T-cell (primary cell): ENCODE measurements at regions not wholly inside any gene's neighbourhood (a gene's known extent, or its start where the extent isn't known, plus 50 kb on each side); places are given as distances from the start of the nearest gene placed in this dataset.

Experiments used
- ATAC-seq, 4 experiments: fragments of 200-7000 bp in 3 of 4; fragments of 150-1000 bp in 1 of 4; cut with Tn5 transposase; replicated peaks in 1 of 4; 1 replicate in 3 of 4; 2 replicates in 1 of 4; pipeline ENCODE4 v1.10.0; 2021; ENCODE audit warnings: moderate library complexity in 3 of 4, mild to moderate bottlenecking in 2 of 4, moderate number of reproducible peaks in 1 of 4
- CTCF ChIA-PET, 2 donors: fragments of 300-600 bp; sonication (Branson Sonifier 250); formaldehyde crosslinking; loops; one replicate each; lab custom pipeline; 2022; ENCODE audit warnings: antibody characterized with exemption in 2 of 2; lab: Charles Lee
- POLR2A ChIA-PET, 2 donors: fragments of 300-600 bp; sonication (Branson Sonifier 250); formaldehyde crosslinking; loops; one replicate each; lab custom pipeline; 2022; ENCODE audit warnings: antibody characterized with exemption in 2 of 2; lab: Charles Lee
- DNase-seq, 35 experiments: peaks; one replicate each; pipeline versions ENCODE4 v3.0.0 to v3.0.0-alpha.2; 2013 to 2023
- H3K27ac ChIP-seq: one replicate; pipeline ENCODE4 v1.5.1; 2013; ENCODE audit warnings: low read length
- H3K27me3 ChIP-seq, 2 experiments: replicated peaks in 1 of 2; 1 replicate in 1 of 2; 2 replicates in 1 of 2; pipeline versions ENCODE4 v1.6.1 to v1.7.0; 2013; ENCODE audit warnings: low read length in 1 of 2, mixed read lengths in 1 of 2; ENCODE audit not compliant: control insufficient read depth in 2 of 2, insufficient read depth in 2 of 2; ENCODE audit errors: extremely low read depth in 1 of 2
- H3K36me3 ChIP-seq, 2 donors: 1 replicate in 1 of 2; 2 replicates in 1 of 2; pipeline versions ENCODE4 v1.6.1 to v1.7.0; 2013; ENCODE audit warnings: low read length in 1 of 2; ENCODE audit not compliant: control insufficient read depth in 2 of 2, insufficient read depth in 1 of 2; ENCODE audit errors: extremely low read depth in 1 of 2
- H3K4me1 ChIP-seq, 2 experiments: 1 replicate in 1 of 2; 2 replicates in 1 of 2; pipeline versions ENCODE4 v1.6.1 to v1.7.0; 2013; ENCODE audit warnings: low read length in 2 of 2, mixed read lengths in 1 of 2; ENCODE audit not compliant: insufficient read depth in 2 of 2, control insufficient read depth in 1 of 2; ENCODE audit errors: extremely low read depth in 1 of 2
- H3K4me3 ChIP-seq, 2 donors: 1 replicate in 1 of 2; 2 replicates in 1 of 2; pipeline versions ENCODE4 v1.5.1 to v1.7.0; 2013; ENCODE audit warnings: mild to moderate bottlenecking in 2 of 2, low read length in 1 of 2, moderate library complexity in 1 of 2; ENCODE audit not compliant: control insufficient read depth in 1 of 2; ENCODE audit errors: extremely low read depth in 1 of 2
- H3K9me3 ChIP-seq: 2 replicates; pipeline ENCODE4 v1.7.0; 2013
- H3K27ac Mint-ChIP-seq, 2 donors: one replicate each; pipeline ENCODE4 v1.8.0; 2020 to 2021; ENCODE audit warnings: mild to moderate bottlenecking in 2 of 2, mixed read lengths in 2 of 2
- H3K27me3 Mint-ChIP-seq, 2 donors: one replicate each; pipeline ENCODE4 v1.8.0; 2021 to 2022; ENCODE audit warnings: mixed read lengths in 2 of 2
- H3K36me3 Mint-ChIP-seq: one replicate; pipeline ENCODE4 v1.8.0; 2021; ENCODE audit warnings: mixed read lengths
- H3K4me1 Mint-ChIP-seq, 3 donors: one replicate each; pipeline ENCODE4 v1.8.0; 2020 to 2022; ENCODE audit warnings: mixed read lengths in 3 of 3, mild to moderate bottlenecking in 1 of 3
- H3K4me3 Mint-ChIP-seq, 3 donors: one replicate each; pipeline ENCODE4 v1.8.0; 2020 to 2022; ENCODE audit warnings: mild to moderate bottlenecking in 3 of 3, mixed read lengths in 3 of 3, moderate library complexity in 3 of 3
- H3K9me3 Mint-ChIP-seq, 3 donors: one replicate each; pipeline ENCODE4 v1.8.0; 2020 to 2022; ENCODE audit warnings: mixed read lengths in 3 of 3
- WGBS: methylation state at CpG from one replicate; pipeline ENCODE4 v1.1.5; 2013; ENCODE audit warnings: missing lambda C conversion rate; ENCODE audit not compliant: insufficient coverage; 5-methylcytosine and 5-hydroxymethylcytosine counted together

- Mint-ChIP-seq H3K27me3 (peaks cover 0 to 2% of the 10 kb centered on the region in 2 donors), H3K4me3 (no peak overlapping the region), H3K9me3 (peaks cover 7 to 9% (median 7%) of the 10 kb centered on the region in 3 donors), H3K4me1 (no peaks in the 10 kb centered on the region), H3K36me3 (no peaks in the 10 kb centered on the region), H3K27ac (no peak overlapping the region)
- POLR2A ChIA-PET: no interaction called here
- Histone ChIP-seq H3K27ac (no peak overlapping the region), H3K4me3 (no peak overlapping the region), H3K27me3 (peaks cover 0 to 9% of the 10 kb centered on the region in 2 experiments), H3K9me3 (no peaks in the 10 kb centered on the region), H3K4me1 (peaks cover 0 to 6% of the 10 kb centered on the region in 2 experiments), H3K36me3 (no peaks in the 10 kb centered on the region)
- CTCF ChIA-PET: interaction anchor here in 1 of 2 donors (0.6 kb wide), 1 partner anchor 10 kb away, joined by 3 read pairs; no protein-coding TSS in a partner anchor
- DNase-seq: no peak
- no CpG with 5 or more reads among the region's 6 CpGs for WGBS
- ATAC-seq: no peak
These were observed 78.2 kb upstream of the CALN1 start for GRCh38 chr7:72490301-72490700.

GRCh38 chr7:72481934-72482333 lies 69.8 kb upstream of the CALN1 start:
- Histone ChIP-seq H3K4me3 (no peak overlapping the region), H3K36me3 (no peaks in the 10 kb centered on the region), H3K4me1 (no peaks in the 10 kb centered on the region), H3K27ac (no peak overlapping the region), H3K27me3 (no peaks in the 10 kb centered on the region), H3K9me3 (no peaks in the 10 kb centered on the region)
- ATAC-seq (no peak), DNase-seq (no peak)
- Mint-ChIP-seq H3K27me3 (peaks cover 3 to 9% of the 10 kb centered on the region in 2 donors), H3K36me3 (no peaks in the 10 kb centered on the region), H3K9me3 (peaks cover 5 to 8% (median 8%) of the 10 kb centered on the region in 3 donors), H3K4me3 (no peak overlapping the region), H3K27ac (no peak overlapping the region), H3K4me1 (no peaks in the 10 kb centered on the region)
- WGBS: no CpG with 5 or more reads among the region's 1 CpG
- POLR2A ChIA-PET: no interaction called here
- CTCF ChIA-PET: no interaction called here

GRCh38 chr7:72476608-72477305 lies 64.6 kb upstream of the CALN1 start:
- H3K36me3 ChIP-seq: no peaks in the 10 kb centered on the region
- 87% methylated on average over 12 of the region's 16 CpGs for WGBS
- Mint-ChIP-seq H3K4me3 (no peak overlapping the region), H3K36me3 (no peaks in the 10 kb centered on the region), H3K4me1 (no peaks in the 10 kb centered on the region), H3K9me3 (peaks cover 8 to 11% (median 8%) of the 10 kb centered on the region in 3 donors), H3K27ac (no peak overlapping the region), H3K27me3 (no peaks in the 10 kb centered on the region)
- no peak for DNase-seq
- ChIA-PET CTCF (interaction anchor here in 1 of 2 donors (0.5 kb wide), 1 partner anchor 1868 kb away, joined by 3 read pairs; no protein-coding TSS in a partner anchor), POLR2A (no interaction called here)
- H3K27ac ChIP-seq: no peak overlapping the region
- peaks cover 0 to 4% of the 10 kb centered on the region in 2 experiments for H3K27me3 ChIP-seq
- no peak for ATAC-seq
- no peak overlapping the region for H3K4me3 ChIP-seq
- H3K9me3 ChIP-seq: no peaks in the 10 kb centered on the region
- no peaks in the 10 kb centered on the region for H3K4me1 ChIP-seq

GRCh38 chr7:72467237-72467636 lies 55.1 kb upstream of the CALN1 start:
- Histone ChIP-seq H3K4me1 (no peaks in the 10 kb centered on the region), H3K36me3 (no peaks in the 10 kb centered on the region), H3K27ac (no peak overlapping the region), H3K9me3 (no peaks in the 10 kb centered on the region), H3K27me3 (peaks cover 0 to 12% of the 10 kb centered on the region in 2 experiments), H3K4me3 (no peak overlapping the region)
- DNase-seq (no peak), ATAC-seq (no peak)
- peaks cover 3 to 9% (median 5%) of the 10 kb centered on the region in 3 donors for H3K9me3 Mint-ChIP-seq
- no peaks in the 10 kb centered on the region for H3K4me1 Mint-ChIP-seq
- no peaks in the 10 kb centered on the region for H3K36me3 Mint-ChIP-seq
- peaks cover 0 to 7% of the 10 kb centered on the region in 2 donors for H3K27me3 Mint-ChIP-seq
- no peak overlapping the region for H3K4me3 Mint-ChIP-seq
- no peak overlapping the region for H3K27ac Mint-ChIP-seq
- CTCF ChIA-PET: no interaction called here
- 71% methylated on average over 6 of the region's 9 CpGs for WGBS
- POLR2A ChIA-PET: no interaction called here

- no peak overlapping the region for H3K4me3 ChIP-seq
- Mint-ChIP-seq H3K36me3 (no peaks in the 10 kb centered on the region), H3K4me3 (no peak overlapping the region), H3K27me3 (peaks cover 0 to 7% of the 10 kb centered on the region in 2 donors), H3K9me3 (peaks cover 3 to 9% (median 5%) of the 10 kb centered on the region in 3 donors), H3K4me1 (no peaks in the 10 kb centered on the region), H3K27ac (no peak overlapping the region)
- H3K27me3 ChIP-seq: peaks cover 0 to 8% of the 10 kb centered on the region in 2 experiments
- ChIA-PET POLR2A (no interaction called here), CTCF (no interaction called here)
- H3K27ac ChIP-seq: no peak overlapping the region
- no peak for ATAC-seq
- H3K9me3 ChIP-seq: no peaks in the 10 kb centered on the region
- no peaks in the 10 kb centered on the region for H3K36me3 ChIP-seq
- 88% methylated on average over 2 of the region's 2 CpGs for WGBS
- no peaks in the 10 kb centered on the region for H3K4me1 ChIP-seq
- DNase-seq: no peak
These were observed 54.7 kb upstream of the CALN1 start for GRCh38 chr7:72466797-72467196.

GRCh38 chr7:72465521-72465920 lies 53.4 kb upstream of the CALN1 start:
- Mint-ChIP-seq H3K9me3 (peaks cover 7 to 9% (median 7%) of the 10 kb centered on the region in 3 donors), H3K27ac (no peak overlapping the region), H3K4me3 (no peak overlapping the region), H3K27me3 (peaks cover 0 to 13% of the 10 kb centered on the region in 2 donors), H3K4me1 (no peaks in the 10 kb centered on the region), H3K36me3 (no peaks in the 10 kb centered on the region)
- H3K27me3 ChIP-seq: peaks cover 0 to 5% of the 10 kb centered on the region in 2 experiments
- ChIA-PET CTCF (no interaction called here), POLR2A (no interaction called here)
- no peak for DNase-seq
- no peak for ATAC-seq
- no peaks in the 10 kb centered on the region for H3K36me3 ChIP-seq
- no peak overlapping the region for H3K4me3 ChIP-seq
- H3K27ac ChIP-seq: no peak overlapping the region
- WGBS: no CpG with 5 or more reads among the region's 5 CpGs
- no peaks in the 10 kb centered on the region for H3K9me3 ChIP-seq
- H3K4me1 ChIP-seq: no peaks in the 10 kb centered on the region
